ENCODE measurements at regions not wholly inside any gene's neighbourhood (a gene's known extent, or its start where the extent isn't known, plus 50 kb on each side); places are given as distances from the start of the nearest gene placed in this dataset.

GRCh38 chr2:128547667-128548066 is 229.0 kb upstream of the HS6ST1 start:
- Histone ChIP-seq H3K27ac (ENCODE audit: low read depth, low read length) (no peak overlapping the region), H3K9me3 (ENCODE audit: control insufficient read depth, insufficient read depth, low read length) (no peaks in the 10 kb centered on the region), H3K27me3 (ENCODE audit: control insufficient read depth, insufficient read depth, low read length) (no peaks in the 10 kb centered on the region), H3K4me3 (ENCODE audit: low read depth, low read length) (no peak overlapping the region)
- ChIA-PET CTCF (interaction anchor here (0.7 kb wide), 1 partner anchor 7 kb away, joined by 5 read pairs; no protein-coding TSS in a partner anchor), POLR2A (no interaction called here)
- no peak for DNase-seq (ENCODE audit: low read depth, low spot score)
- TF ChIP-seq CTCF (IDR thresholded peaks at IDR 0.05; ENCODE audit: low read depth, low read length) = no peak

GRCh38 chr2:128548461-128548891 is 229.8 kb upstream of the HS6ST1 start:
- Histone ChIP-seq H3K27ac (ENCODE audit: low read depth, low read length) (no peak overlapping the region), H3K27me3 (ENCODE audit: control insufficient read depth, insufficient read depth, low read length) (no peaks in the 10 kb centered on the region), H3K9me3 (ENCODE audit: control insufficient read depth, insufficient read depth, low read length) (no peaks in the 10 kb centered on the region), H3K4me3 (ENCODE audit: low read depth, low read length) (no peak overlapping the region)
- ChIA-PET CTCF (no interaction called here), POLR2A (no interaction called here)
- TF ChIP-seq CTCF (IDR thresholded peaks at IDR 0.05; ENCODE audit: low read depth, low read length) = no peak
- DNase-seq (ENCODE audit: low read depth, low spot score) = no peak

DNA sequence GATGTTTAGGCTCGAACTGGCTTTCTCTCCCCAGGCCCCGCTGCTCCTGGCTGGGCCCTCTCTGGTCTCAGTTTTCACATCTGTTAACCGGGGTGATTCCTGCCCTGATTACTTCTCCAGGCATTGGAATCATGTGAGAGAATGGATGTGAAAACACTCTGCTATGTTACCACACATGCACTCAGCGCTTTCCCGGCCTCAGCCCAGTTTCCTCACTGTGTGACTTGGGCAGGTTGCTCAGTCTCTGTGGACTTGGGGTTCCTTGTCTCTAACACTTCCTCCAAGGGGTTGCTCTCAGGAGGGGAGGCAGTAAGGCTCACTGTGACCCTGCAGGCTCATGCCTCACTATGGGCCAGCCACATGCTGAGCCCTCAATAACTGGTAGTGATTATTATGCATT is 230.4 kb upstream of the HS6ST1 start:
- Histone ChIP-seq H3K9me3 (ENCODE audit: control insufficient read depth, insufficient read depth, low read length) (peaks cover 3% of the 10 kb centered on the region), H3K27me3 (ENCODE audit: control insufficient read depth, insufficient read depth, low read length) (no peaks in the 10 kb centered on the region), H3K27ac (ENCODE audit: low read depth, low read length) (no peak overlapping the region), H3K4me3 (ENCODE audit: low read depth, low read length) (no peak overlapping the region)
- CTCF ChIA-PET = no interaction called here
- no peak for DNase-seq (ENCODE audit: low read depth, low spot score)
- POLR2A ChIA-PET = no interaction called here
- TF ChIP-seq CTCF (IDR thresholded peaks at IDR 0.05; ENCODE audit: low read depth, low read length) = no peak

GRCh38 chr2:128549646-128550260 is 231.1 kb upstream of the HS6ST1 start:
- CTCF ChIA-PET = interaction anchor here (1.5 kb wide), 1 partner anchor 205 kb away, joined by 3 read pairs; no protein-coding TSS in a partner anchor
- Histone ChIP-seq H3K27ac (ENCODE audit: low read depth, low read length) (no peak overlapping the region), H3K4me3 (ENCODE audit: low read depth, low read length) (no peak overlapping the region), H3K27me3 (ENCODE audit: control insufficient read depth, insufficient read depth, low read length) (no peaks in the 10 kb centered on the region), H3K9me3 (ENCODE audit: control insufficient read depth, insufficient read depth, low read length) (peaks cover 6% of the 10 kb centered on the region)
- POLR2A ChIA-PET = no interaction called here
- no peak for TF ChIP-seq CTCF (IDR thresholded peaks at IDR 0.05; ENCODE audit: low read depth, low read length)
- DNase-seq (ENCODE audit: low read depth, low spot score) = no peak

DNA sequence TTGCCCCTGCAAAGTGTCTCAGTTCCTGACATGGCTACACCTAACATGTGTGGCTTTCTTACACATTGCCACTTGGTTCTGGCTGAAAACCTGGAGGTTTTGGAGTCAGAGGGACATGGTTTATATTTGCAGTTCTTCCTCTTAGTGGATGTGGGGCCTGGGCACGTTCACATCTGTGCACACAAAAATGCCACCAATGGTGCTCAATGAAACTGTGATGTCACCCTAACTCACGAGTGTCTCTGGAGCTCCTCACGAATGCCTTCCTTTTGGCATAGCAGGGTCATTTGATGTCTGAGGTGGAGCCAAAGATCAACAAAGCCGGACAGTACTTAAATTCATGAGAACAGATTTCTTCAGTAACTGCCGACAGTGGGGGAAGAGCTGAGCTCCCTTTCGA is 231.7 kb upstream of the HS6ST1 start:
- no peaks in the 10 kb centered on the region for H3K27me3 ChIP-seq (ENCODE audit: control insufficient read depth, insufficient read depth, low read length)
- no peak for DNase-seq (ENCODE audit: low read depth, low spot score)
- ChIA-PET CTCF (interaction anchor here (1.5 kb wide), 1 partner anchor 205 kb away, joined by 3 read pairs; no protein-coding TSS in a partner anchor), POLR2A (no interaction called here)
- TF ChIP-seq CTCF (IDR thresholded peaks at IDR 0.05; ENCODE audit: low read depth, low read length) = no peak
- peaks cover 6% of the 10 kb centered on the region for H3K9me3 ChIP-seq (ENCODE audit: control insufficient read depth, insufficient read depth, low read length)
- no peak overlapping the region for H3K4me3 ChIP-seq (ENCODE audit: low read depth, low read length)
- no peak overlapping the region for H3K27ac ChIP-seq (ENCODE audit: low read depth, low read length)

Measured in AG04450 (cell line).